ENCODE measurements at regions not wholly inside any gene's neighbourhood (a gene's known extent, or its start where the extent isn't known, plus 50 kb on each side); places are given as distances from the start of the nearest gene placed in this dataset.
A peak's percentile ranks its signal among the peaks of the same experiment; 100 is the strongest.

GRCh38 chr3:99499235-99500158 lies 138.9 kb upstream of the COL8A1 start:
- DNase-seq (ENCODE audit: low read depth), result peak; percentile 74
- TF ChIP-seq, protein P1, sequence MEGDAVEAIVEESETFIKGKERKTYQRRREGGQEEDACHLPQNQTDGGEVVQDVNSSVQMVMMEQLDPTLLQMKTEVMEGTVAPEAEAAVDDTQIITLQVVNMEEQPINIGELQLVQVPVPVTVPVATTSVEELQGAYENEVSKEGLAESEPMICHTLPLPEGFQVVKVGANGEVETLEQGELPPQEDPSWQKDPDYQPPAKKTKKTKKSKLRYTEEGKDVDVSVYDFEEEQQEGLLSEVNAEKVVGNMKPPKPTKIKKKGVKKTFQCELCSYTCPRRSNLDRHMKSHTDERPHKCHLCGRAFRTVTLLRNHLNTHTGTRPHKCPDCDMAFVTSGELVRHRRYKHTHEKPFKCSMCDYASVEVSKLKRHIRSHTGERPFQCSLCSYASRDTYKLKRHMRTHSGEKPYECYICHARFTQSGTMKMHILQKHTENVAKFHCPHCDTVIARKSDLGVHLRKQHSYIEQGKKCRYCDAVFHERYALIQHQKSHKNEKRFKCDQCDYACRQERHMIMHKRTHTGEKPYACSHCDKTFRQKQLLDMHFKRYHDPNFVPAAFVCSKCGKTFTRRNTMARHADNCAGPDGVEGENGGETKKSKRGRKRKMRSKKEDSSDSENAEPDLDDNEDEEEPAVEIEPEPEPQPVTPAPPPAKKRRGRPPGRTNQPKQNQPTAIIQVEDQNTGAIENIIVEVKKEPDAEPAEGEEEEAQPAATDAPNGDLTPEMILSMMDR (conservative IDR thresholded peaks at IDR 0.05; ENCODE audit: control insufficient read depth, insufficient read depth, low read depth, low read length), result peak; percentile 96
- no peak overlapping the region for H3K4me3 ChIP-seq (ENCODE audit: control insufficient read depth, low read depth, low read length)

DNA sequence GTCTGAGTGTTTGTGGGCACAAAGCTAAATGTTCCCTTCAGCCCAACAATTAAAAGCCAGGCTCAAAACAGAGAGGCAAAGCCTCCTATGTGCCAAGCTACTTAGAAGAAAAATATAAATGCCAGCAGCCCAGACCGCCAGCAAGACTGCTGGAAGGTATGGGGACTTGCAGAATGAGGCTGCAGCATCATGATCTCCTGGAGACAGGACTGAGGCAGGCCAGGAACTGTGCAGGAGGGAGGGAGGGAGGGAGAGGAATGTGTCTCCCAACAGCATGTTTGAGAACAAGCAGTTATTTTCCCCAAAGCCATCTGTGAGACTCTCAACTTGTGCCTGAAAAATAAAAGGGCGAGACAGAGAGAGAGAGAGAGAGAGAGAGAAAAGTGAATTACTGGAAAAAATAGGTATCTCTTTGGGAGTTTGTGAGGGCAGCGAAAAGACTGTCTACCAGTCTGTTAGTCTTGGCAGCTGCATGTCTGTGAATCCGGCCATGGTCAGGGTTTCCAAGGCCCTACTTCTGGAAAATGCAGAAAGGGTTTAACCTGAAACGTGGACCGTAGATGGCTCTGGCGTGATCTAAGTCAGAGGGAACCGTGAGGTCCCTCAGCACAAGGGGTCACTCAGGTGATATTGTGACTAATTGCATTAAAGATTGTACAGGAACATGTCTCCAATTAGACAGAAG lies 139.7 kb upstream of the COL8A1 start:
- DNase-seq (ENCODE audit: low read depth), result no peak
- TF ChIP-seq, protein P1 (conservative IDR thresholded peaks at IDR 0.05; ENCODE audit: control insufficient read depth, insufficient read depth, low read depth, low read length), result no peak
- H3K4me3 ChIP-seq (ENCODE audit: control insufficient read depth, low read depth, low read length), result no peak overlapping the region

DNA sequence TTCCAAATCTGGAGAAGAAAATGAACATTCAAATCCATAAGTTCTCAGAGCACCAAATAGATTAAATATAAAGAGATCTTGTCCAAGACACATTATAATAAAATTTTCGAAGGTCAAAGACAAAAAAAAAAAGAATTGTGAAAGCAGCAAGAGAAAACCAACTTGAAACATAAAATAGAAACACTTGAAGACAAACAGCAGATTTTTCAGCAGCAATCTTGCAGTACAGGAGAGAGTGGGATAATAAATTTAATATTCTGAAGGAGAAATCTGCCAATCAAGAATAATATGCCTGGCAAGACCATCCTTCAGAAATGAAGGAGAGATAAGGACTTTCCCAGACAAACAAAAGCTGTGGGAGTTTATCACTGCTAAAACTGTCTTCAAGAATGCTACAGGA lies 150.5 kb upstream of the COL8A1 start:
- TF ChIP-seq, protein P1 (conservative IDR thresholded peaks at IDR 0.05; ENCODE audit: control insufficient read depth, insufficient read depth, low read depth, low read length), result no peak
- DNase-seq (ENCODE audit: low read depth), result no peak
- no peak overlapping the region for H3K4me3 ChIP-seq (ENCODE audit: control insufficient read depth, low read depth, low read length)

- TF ChIP-seq, protein P1 (conservative IDR thresholded peaks at IDR 0.05; ENCODE audit: control insufficient read depth, insufficient read depth, low read depth, low read length), result no peak
- no peak overlapping the region for H3K4me3 ChIP-seq (ENCODE audit: control insufficient read depth, low read depth, low read length)
- no peak for DNase-seq (ENCODE audit: low read depth)
These were observed 153.1 kb upstream of the COL8A1 start for GRCh38 chr3:99485286-99485685.

DNA sequence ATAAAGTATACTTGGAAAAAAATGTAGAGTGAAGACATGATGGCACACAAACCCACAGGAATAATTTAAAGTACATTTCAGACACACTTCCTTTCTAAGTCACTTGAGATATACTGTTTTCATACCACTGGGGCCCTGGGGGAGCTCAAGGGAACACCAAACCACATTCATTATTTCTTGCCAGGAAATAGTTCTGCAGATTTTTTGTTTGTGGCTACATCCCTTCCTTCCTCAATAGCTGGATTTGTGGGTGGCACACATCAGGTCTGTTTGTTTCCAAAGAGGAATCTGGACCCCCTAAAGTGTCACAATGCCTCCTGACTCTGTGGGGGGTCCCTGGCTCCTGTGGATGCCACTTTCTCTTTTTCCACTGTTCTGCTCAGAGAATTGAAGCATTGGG lies 153.5 kb upstream of the COL8A1 start:
- no peak overlapping the region for H3K4me3 ChIP-seq (ENCODE audit: control insufficient read depth, low read depth, low read length)
- TF ChIP-seq, protein P1 (conservative IDR thresholded peaks at IDR 0.05; ENCODE audit: control insufficient read depth, insufficient read depth, low read depth, low read length), result no peak
- peak; percentile 59 for DNase-seq (ENCODE audit: low read depth)

GRCh38 chr3:99483841-99484240 lies 154.6 kb upstream of the COL8A1 start:
- TF ChIP-seq, protein P1 (conservative IDR thresholded peaks at IDR 0.05; ENCODE audit: control insufficient read depth, insufficient read depth, low read depth, low read length), result no peak
- no peak for DNase-seq (ENCODE audit: low read depth)
- no peak overlapping the region for H3K4me3 ChIP-seq (ENCODE audit: control insufficient read depth, low read depth, low read length)
